Lower lobe of right lung (tissue), 2 donors: ENCODE measurements at regions not wholly inside any gene's neighbourhood (a gene's known extent, or its start where the extent isn't known, plus 50 kb on each side); places are given as distances from the start of the nearest gene placed in this dataset.

Experiments used
- ATAC-seq, 2 donors: fragments of 200-7000 bp; cut with Tn5 transposase; one replicate each; pipeline ENCODE4 v1.9.1; 2020 to 2022; ENCODE audit warnings: mild to moderate bottlenecking in 2 of 2, moderate library complexity in 2 of 2
- DNase-seq: peaks from one replicate; pipeline ENCODE4 v3.0.0-alpha.2; 2020
- H3K27ac ChIP-seq: fragments of 200-600 bp; one replicate; pipeline ENCODE4 v1.8.0; 2022
- H3K27me3 ChIP-seq: fragments of 200-600 bp; one replicate; pipeline ENCODE4 v1.8.0; 2022; ENCODE audit warnings: low read depth
- H3K36me3 ChIP-seq: fragments of 200-600 bp; one replicate; pipeline ENCODE4 v1.8.0; 2022; ENCODE audit warnings: mild to moderate bottlenecking
- H3K4me1 ChIP-seq: fragments of 200-600 bp; one replicate; pipeline ENCODE4 v1.8.0; 2022
- H3K4me3 ChIP-seq: fragments of 200-600 bp; one replicate; pipeline ENCODE4 v1.8.0; 2022; ENCODE audit warnings: mild to moderate bottlenecking
- H3K9me3 ChIP-seq: fragments of 200-600 bp; one replicate; pipeline ENCODE4 v1.8.0; 2022
- CTCF ChIP-seq: fragments of 200-600 bp; IDR thresholded peaks from one replicate; pipeline ENCODE4 v1.8.0; 2022; ENCODE audit warnings: antibody characterized with exemption, mild to moderate bottlenecking
- intact Hi-C: fragments of 100-400 bp; cut with DNase I; formaldehyde crosslinking; loops from one replicate; pipeline ENCODE4 v1.11.0; 2022
- donor health status: DM: no; HTN: yes; CAD: no; lungs with severe emphysema.

- TF ChIP-seq CTCF = no peak
- intact Hi-C loops = no loop called here
- no peak for DNase-seq
- Histone ChIP-seq H3K27ac (no peak overlapping the region), H3K27me3 (no peaks in the 10 kb centered on the region), H3K9me3 (no peaks in the 10 kb centered on the region), H3K4me1 (peaks cover 11% of the 10 kb centered on the region), H3K4me3 (no peak overlapping the region), H3K36me3 (no peaks in the 10 kb centered on the region)
- no peak for ATAC-seq
Measured at GRCh38 chr12:19880721-19881120, 441.4 kb downstream of the AEBP2 start.

GRCh38 chr12:19882346-19882745 lies 443.1 kb downstream of the AEBP2 start:
- ATAC-seq = no peak

GRCh38 chr12:19884021-19884492 lies 444.8 kb downstream of the AEBP2 start:
- intact Hi-C loops = no loop called here

More at GRCh38 chr12:19882346-19882745, 443.1 kb downstream of the AEBP2 start:
- Histone ChIP-seq H3K9me3 (no peaks in the 10 kb centered on the region), H3K36me3 (no peaks in the 10 kb centered on the region), H3K27me3 (no peaks in the 10 kb centered on the region), H3K27ac (no peak overlapping the region), H3K4me1 (peaks cover 24% of the 10 kb centered on the region), H3K4me3 (no peak overlapping the region)
- intact Hi-C loops = no loop called here
- no peak for TF ChIP-seq CTCF
- DNase-seq = no peak

GRCh38 chr12:19885093-19885812 lies 446.0 kb downstream of the AEBP2 start:
- H3K9me3 ChIP-seq = no peaks in the 10 kb centered on the region
- peak overlapping the region; percentile 60 for H3K27ac ChIP-seq
- ATAC-seq (no peak), DNase-seq (no peak)
- H3K4me1 ChIP-seq = peaks cover 24% of the 10 kb centered on the region
- H3K36me3 ChIP-seq = no peaks in the 10 kb centered on the region
- H3K4me3 ChIP-seq = no peak overlapping the region
- intact Hi-C loops = no loop called here
- TF ChIP-seq CTCF = no peak
- no peaks in the 10 kb centered on the region for H3K27me3 ChIP-seq

More at GRCh38 chr12:19884021-19884492, 444.8 kb downstream of the AEBP2 start:
- no peak overlapping the region for H3K4me3 ChIP-seq
- H3K27ac ChIP-seq = no peak overlapping the region
- ATAC-seq (no peak), DNase-seq (no peak)
- TF ChIP-seq CTCF = no peak
- H3K9me3 ChIP-seq = no peaks in the 10 kb centered on the region
- peaks cover 24% of the 10 kb centered on the region for H3K4me1 ChIP-seq
- H3K36me3 ChIP-seq = no peaks in the 10 kb centered on the region
- no peaks in the 10 kb centered on the region for H3K27me3 ChIP-seq

GRCh38 chr12:19886065-19886464 lies 446.8 kb downstream of the AEBP2 start:
- no peak for TF ChIP-seq CTCF
- Histone ChIP-seq H3K27me3 (no peaks in the 10 kb centered on the region), H3K4me1 (peaks cover 24% of the 10 kb centered on the region), H3K9me3 (no peaks in the 10 kb centered on the region), H3K27ac (peak overlapping the region; percentile 60), H3K36me3 (no peaks in the 10 kb centered on the region), H3K4me3 (no peak overlapping the region)
- ATAC-seq = no peak
- intact Hi-C loops = no loop called here
- no peak for DNase-seq
